HCT116 (cell line): ENCODE measurements at regions not wholly inside any gene's neighbourhood (a gene's known extent, or its start where the extent isn't known, plus 50 kb on each side); places are given as distances from the start of the nearest gene placed in this dataset.

Source experiments
- ATAC-seq: fragments of 200-7000 bp; cut with Tn5 transposase; 2 replicates; pipeline ENCODE4 v1.9.1; 2020; ENCODE audit warnings: mild to moderate bottlenecking, moderate library complexity
- BruUV-seq: library from RNA; stranded (reverse); fragments of 400-500 nt; replicated peaks from 2 replicates; lab custom pipeline; 2021; lab: Mats Ljungman, UMichigan
- CTCF ChIA-PET: fragments of 300-600 bp; sonication (Branson Sonifier 250); formaldehyde crosslinking; loops from one replicate; lab custom pipeline; 2021; ENCODE audit warnings: antibody characterized with exemption; lab: Charles Lee
- POLR2A ChIA-PET: fragments of 300-600, 350-600 bp; sonication (Branson Sonifier 250); formaldehyde crosslinking; loops from one replicate; lab custom pipeline; 2021; ENCODE audit warnings: antibody characterized with exemption; lab: Charles Lee
- RAD21 ChIA-PET, 2 experiments: fragments of 300-600 bp; sonication (Branson Sonifier 250); formaldehyde crosslinking; loops; one replicate each; lab custom pipeline; 2023; ENCODE audit warnings: low total read pairs in 2 of 2; ENCODE audit not compliant: uncharacterized antibody in 2 of 2, unreplicated experiment in 2 of 2, low non-redundant PET in 1 of 2; lab: Charles Lee
- DNase-seq: peaks from one replicate; pipeline ENCODE4 v3.0.0-alpha.2; 2010; ENCODE audit warnings: low read depth, low spot score
- H2AFZ ChIP-seq: fragments of 200-600 bp; shearing (Covaris generic), sonication (generic); 2 replicates; pipeline ENCODE4 v1.6.1; 2017; ENCODE audit warnings: low read depth, mixed run types, mixed read lengths, antibody characterized with exemption, low read length; ENCODE audit not compliant: poor library complexity, severe bottlenecking
- H3K27ac ChIP-seq: 2 replicates; pipeline ENCODE4 v1.5.1; 2012; ENCODE audit warnings: low read depth, low read length
- H3K27me3 ChIP-seq: fragments of 200-600 bp; sonication (generic); 2 replicates; pipeline ENCODE4 v1.6.1; 2016; ENCODE audit warnings: mixed run types, low read length, mixed read lengths; ENCODE audit not compliant: insufficient read depth
- H3K36me3 ChIP-seq, 2 experiments: fragments of 200-500 bp in 1 of 2; fragments of 200-600 bp in 1 of 2; sonication (Bioruptor generic) in 1 of 2; sonication (generic) in 1 of 2; 2 replicates each; pipeline versions ENCODE4 v1.5.1 to v1.6.1; 2014 to 2016; ENCODE audit warnings: low read length in 2 of 2, inconsistent platforms in 1 of 2, mixed read lengths in 1 of 2, mixed run types in 1 of 2; ENCODE audit not compliant: insufficient read depth in 2 of 2, control insufficient read depth in 1 of 2
- H3K4me1 ChIP-seq, 2 experiments: fragments of 200-600 bp in 1 of 2; sonication (generic) in 1 of 2; 2 replicates each; pipeline versions ENCODE4 v1.5.1 to v1.6.1; 2012 to 2017; ENCODE audit warnings: low read length in 2 of 2, inconsistent platforms in 1 of 2, mild to moderate bottlenecking in 1 of 2, mixed read lengths in 1 of 2, mixed run types in 1 of 2, moderate library complexity in 1 of 2; ENCODE audit not compliant: insufficient read depth in 2 of 2, control insufficient read depth in 1 of 2
- H3K4me2 ChIP-seq: fragments of 200-600 bp; sonication (generic); 2 replicates; pipeline ENCODE4 v1.6.1; 2017; ENCODE audit warnings: mixed run types, low read length, mixed read lengths
- H3K4me3 ChIP-seq, 2 experiments: fragments of 200-600 bp in 1 of 2; sonication (generic) in 1 of 2; replicated peaks in 1 of 2; 2 replicates each; pipeline ENCODE4 v1.5.1; 2011 to 2016; ENCODE audit warnings: low read length in 2 of 2, control low read depth in 1 of 2, low read depth in 1 of 2, mild to moderate bottlenecking in 1 of 2, mixed read lengths in 1 of 2, mixed run types in 1 of 2
- H3K79me2 ChIP-seq: fragments of 200-600 bp; sonication (generic); 2 replicates; pipeline ENCODE4 v1.6.1; 2017; ENCODE audit warnings: mild to moderate bottlenecking, mixed run types, low read length, moderate library complexity, mixed read lengths; ENCODE audit not compliant: insufficient read depth
- H3K9ac ChIP-seq: fragments of 200-600 bp; sonication (generic); 2 replicates; pipeline ENCODE4 v1.6.1; 2016; ENCODE audit warnings: low read length, mixed read lengths
- H3K9me2 ChIP-seq: fragments of 200-600 bp; sonication (generic), shearing (Covaris generic); 2 replicates; pipeline ENCODE4 v1.6.1; 2017; ENCODE audit warnings: mixed run types, mild to moderate bottlenecking, moderate library complexity; ENCODE audit not compliant: insufficient read depth
- H3K9me3 ChIP-seq, 2 experiments: fragments of 200-500 bp in 1 of 2; fragments of 200-600 bp in 1 of 2; sonication (Bioruptor generic) in 1 of 2; sonication (generic) in 1 of 2; 2 replicates each; pipeline ENCODE4 v1.6.1; 2014 to 2017; ENCODE audit warnings: low read length in 2 of 2, mixed read lengths in 2 of 2, inconsistent platforms in 1 of 2, low read depth in 1 of 2, mild to moderate bottlenecking in 1 of 2, mixed run types in 1 of 2, moderate library complexity in 1 of 2; ENCODE audit not compliant: control insufficient read depth in 1 of 2, insufficient read depth in 1 of 2
- H4K20me1 ChIP-seq: fragments of 200-600 bp; sonication (generic), shearing (Covaris generic); 2 replicates; pipeline ENCODE4 v1.6.1; 2017; ENCODE audit warnings: mixed run types, mild to moderate bottlenecking, moderate library complexity; ENCODE audit not compliant: insufficient read depth
- CEBPB ChIP-seq: IDR thresholded peaks from 2 replicates; pipeline ENCODE4 v1.6.1; 2012; ENCODE audit warnings: low read depth
- CTCF ChIP-seq, 3 experiments: fragments of 200-600 bp in 1 of 3; sonication (generic) in 1 of 3; IDR thresholded peaks in 2 of 3; conservative IDR thresholded peaks in 1 of 3; 2 replicates each; pipeline ENCODE4 v1.5.1; 2012 to 2017; ENCODE audit warnings: low read depth in 2 of 3, low read length in 2 of 3, antibody characterized with exemption in 1 of 3, borderline replicate concordance in 1 of 3, control low read depth in 1 of 3, mild to moderate bottlenecking in 1 of 3, mixed read lengths in 1 of 3, mixed run types in 1 of 3, moderate library complexity in 1 of 3; ENCODE audit not compliant: insufficient read depth in 1 of 3
- EGR1 ChIP-seq: IDR thresholded peaks from 2 replicates; pipeline ENCODE4 v1.6.1; 2012; ENCODE audit warnings: low read depth
- ELF1 ChIP-seq: IDR thresholded peaks from 2 replicates; pipeline ENCODE4 v1.6.1; 2012; ENCODE audit warnings: low read depth, borderline replicate concordance
- EZH2 ChIP-seq: fragments of 200-600 bp; sonication (generic); IDR thresholded peaks from 2 replicates; pipeline ENCODE4 v1.6.1; 2017; ENCODE audit warnings: antibody characterized with exemption, mixed run types
- EZH2phosphoT487 ChIP-seq: fragments of 200-600 bp; IDR thresholded peaks from 2 replicates; pipeline ENCODE4 v1.6.1; 2018; ENCODE audit warnings: antibody characterized with exemption, borderline replicate concordance
- FOSL1 ChIP-seq: IDR thresholded peaks from 2 replicates; pipeline ENCODE4 v1.6.1; 2012; ENCODE audit warnings: low read depth
- JUND ChIP-seq: IDR thresholded peaks from 2 replicates; pipeline ENCODE4 v1.6.1; 2012
- POLR2A ChIP-seq: IDR thresholded peaks from 2 replicates; pipeline ENCODE4 v1.7.0; 2011; ENCODE audit warnings: borderline replicate concordance; ENCODE audit not compliant: insufficient read depth, insufficient read length; ENCODE audit errors: extremely low read depth
- POLR2AphosphoS5 ChIP-seq: IDR thresholded peaks from 2 replicates; pipeline ENCODE4 v1.6.1; 2011; ENCODE audit warnings: mild to moderate bottlenecking, low read depth, low read length, moderate library complexity
- RAD21 ChIP-seq: IDR thresholded peaks from 2 replicates; pipeline ENCODE4 v1.6.1; 2012; ENCODE audit warnings: low read depth, mild to moderate bottlenecking
- REST ChIP-seq: IDR thresholded peaks from 2 replicates; pipeline ENCODE4 v1.6.1; 2012; ENCODE audit warnings: low read depth
- SIN3A ChIP-seq: IDR thresholded peaks from 2 replicates; pipeline ENCODE4 v1.6.1; 2012; ENCODE audit warnings: low read depth
- SP1 ChIP-seq: IDR thresholded peaks from 2 replicates; pipeline ENCODE4 v1.6.1; 2012; ENCODE audit warnings: low read depth
- SRF ChIP-seq: IDR thresholded peaks from 2 replicates; pipeline ENCODE4 v1.6.1; 2012; ENCODE audit warnings: low read depth
- TCF7L2 ChIP-seq: IDR thresholded peaks from 2 replicates; pipeline ENCODE4 v1.7.0; 2011; ENCODE audit warnings: borderline replicate concordance, inconsistent platforms; ENCODE audit not compliant: insufficient read depth, insufficient read length; ENCODE audit errors: extremely low read depth
- YY1 ChIP-seq: IDR thresholded peaks from 2 replicates; pipeline ENCODE4 v1.6.1; 2011; ENCODE audit warnings: low read length, low read depth, moderate library complexity, mild to moderate bottlenecking; ENCODE audit not compliant: insufficient replicate concordance; ENCODE audit errors: extremely low read depth
- ZBTB33 ChIP-seq: IDR thresholded peaks from 2 replicates; pipeline ENCODE4 v1.6.1; 2011; ENCODE audit warnings: mild to moderate bottlenecking, low read length, moderate library complexity; ENCODE audit not compliant: insufficient replicate concordance; ENCODE audit errors: extremely low read depth
- ZFX ChIP-seq: fragments of 450-650 bp; IDR thresholded peaks from 2 replicates; pipeline ENCODE4 v1.6.1; 2017
- intact Hi-C: fragments of 100-400 bp; cut with micrococcal nuclease; formaldehyde crosslinking; loops from 2 replicates; pipeline ENCODE4 v1.10.0; 2022

- H3K79me2 ChIP-seq, result no peaks in the 10 kb centered on the region
- intact Hi-C loops, result no loop called here
- DNase-seq, result no peak
- H4K20me1 ChIP-seq, result no peaks in the 10 kb centered on the region
- H3K27ac ChIP-seq, result no peak overlapping the region
- no peaks in the 10 kb centered on the region for H3K27me3 ChIP-seq
- no peak overlapping the region for H2AFZ ChIP-seq
- TF ChIP-seq ELF1 (no peak), EGR1 (no peak), ZFX (no peak), CEBPB (no peak), TCF7L2 (no peak), RAD21 (no peak), EZH2 (no peak), FOSL1 (no peak), EZH2phosphoT487 (no peak), SIN3A (no peak), SRF (no peak), SP1 (no peak), JUND (no peak), POLR2AphosphoS5 (no peak), POLR2A (no peak), ZBTB33 (no peak), YY1 (no peak), CTCF (IDR thresholded peaks at IDR 0.05 in 2 of 3, conservative IDR thresholded peaks at IDR 0.05 in 1 of 3; ENCODE audit: borderline replicate concordance in 1 of 3, insufficient read depth in 1 of 3, low read depth in 2 of 3, low read length in 2 of 3) (no peak), REST (no peak)
- TF ChIP-seq, all 23 proteins: peak for 0
- RAD21 ChIA-PET, result no interaction called here
- Histone ChIP-seq H3K9ac (no peak overlapping the region), H3K4me3 (no peak overlapping the region), H3K9me3 (no peaks in the 10 kb centered on the region), H3K4me2 (no peak overlapping the region), H3K4me1 (no peaks in the 10 kb centered on the region), H3K9me2 (no peaks in the 10 kb centered on the region), H3K36me3 (no peaks in the 10 kb centered on the region)
- no peak for ATAC-seq
- POLR2A ChIA-PET, result no interaction called here
- CTCF ChIA-PET, result no interaction called here
- no TSS peak for BruUV-seq
Measured at GRCh38 chr1:228984107-228984506, 248.8 kb downstream of the RHOU start.
